Thyroid gland (tissue), 4 donors: ENCODE measurements at regions not wholly inside any gene's neighbourhood (a gene's known extent, or its start where the extent isn't known, plus 50 kb on each side); places are given as distances from the start of the nearest gene placed in this dataset.

ENCODE experiments used
- POLR2A ChIP-seq, 2 donors: fragments of 450-650 bp; IDR thresholded peaks; one replicate each; pipeline ENCODE4 v1.6.1; 2017; ENCODE audit warnings: antibody characterized with exemption in 2 of 2, mild to moderate bottlenecking in 2 of 2, moderate library complexity in 1 of 2
- TF ChIP-seq, protein P1 (sequence below), 6 experiments: fragments of 200-600 bp in 3 of 6; fragments of 450-650 bp in 3 of 6; sonication (generic) in 3 of 6; IDR thresholded peaks; one replicate each; pipeline ENCODE4 v1.5.1; 2016 to 2019; ENCODE audit warnings: antibody characterized with exemption in 6 of 6, mild to moderate bottlenecking in 2 of 6, inconsistent platforms in 1 of 6, moderate library complexity in 1 of 6

GRCh38 chr1:82108843-82109242 is 308.1 kb downstream of the ADGRL2 start:
- TF ChIP-seq, protein P1, sequence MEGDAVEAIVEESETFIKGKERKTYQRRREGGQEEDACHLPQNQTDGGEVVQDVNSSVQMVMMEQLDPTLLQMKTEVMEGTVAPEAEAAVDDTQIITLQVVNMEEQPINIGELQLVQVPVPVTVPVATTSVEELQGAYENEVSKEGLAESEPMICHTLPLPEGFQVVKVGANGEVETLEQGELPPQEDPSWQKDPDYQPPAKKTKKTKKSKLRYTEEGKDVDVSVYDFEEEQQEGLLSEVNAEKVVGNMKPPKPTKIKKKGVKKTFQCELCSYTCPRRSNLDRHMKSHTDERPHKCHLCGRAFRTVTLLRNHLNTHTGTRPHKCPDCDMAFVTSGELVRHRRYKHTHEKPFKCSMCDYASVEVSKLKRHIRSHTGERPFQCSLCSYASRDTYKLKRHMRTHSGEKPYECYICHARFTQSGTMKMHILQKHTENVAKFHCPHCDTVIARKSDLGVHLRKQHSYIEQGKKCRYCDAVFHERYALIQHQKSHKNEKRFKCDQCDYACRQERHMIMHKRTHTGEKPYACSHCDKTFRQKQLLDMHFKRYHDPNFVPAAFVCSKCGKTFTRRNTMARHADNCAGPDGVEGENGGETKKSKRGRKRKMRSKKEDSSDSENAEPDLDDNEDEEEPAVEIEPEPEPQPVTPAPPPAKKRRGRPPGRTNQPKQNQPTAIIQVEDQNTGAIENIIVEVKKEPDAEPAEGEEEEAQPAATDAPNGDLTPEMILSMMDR (IDR thresholded peaks at IDR 0.05) = no peak
- no peak for TF ChIP-seq POLR2A (IDR thresholded peaks at IDR 0.05)
